ENCODE measurements at regions not wholly inside any gene's neighbourhood (a gene's known extent, or its start where the extent isn't known, plus 50 kb on each side); places are given as distances from the start of the nearest gene placed in this dataset.

DNA sequence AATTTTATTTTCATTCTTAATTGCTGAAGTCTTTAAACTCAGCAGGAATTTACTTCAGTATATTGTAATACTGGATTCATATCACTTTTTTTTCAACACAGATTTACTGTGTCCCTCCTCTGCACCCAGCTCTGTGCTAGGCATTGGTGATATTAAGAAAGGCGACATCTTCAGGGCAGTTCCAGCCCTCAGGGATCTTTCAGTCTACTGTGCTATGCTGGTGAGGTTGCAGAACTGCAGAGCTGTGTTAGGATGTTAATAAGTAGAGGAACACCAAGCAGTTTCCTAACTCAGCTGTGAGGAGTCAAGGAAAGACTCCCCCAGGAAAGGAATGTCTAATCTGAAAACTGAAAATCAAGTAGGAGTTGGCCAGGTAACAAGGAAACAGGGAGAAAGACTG lies 158.2 kb upstream of the NPY start:
- 46% methylated on average over 1 of the region's 1 CpG for whole genome bisulfite sequencing (ENCODE audit: low lambda C conversion rate)
- CTCF ChIA-PET = interaction anchor here (0.6 to 1.5 kb wide), 2 partner anchors 13 to 50 kb away, joined by 3 to 4 read pairs; no protein-coding TSS in a partner anchor
- H3K9me3 ChIP-seq = no peaks in the 10 kb centered on the region
- H3F3A ChIP-seq (replicated peaks; ENCODE audit: insufficient read depth) = no peaks in the 10 kb centered on the region
- H3K4me3 ChIP-seq (ENCODE audit: low read depth in 2 of 2, low read length in 1 of 2) = no peak overlapping the region
- no peak for TF ChIP-seq ELF1 (IDR thresholded peaks at IDR 0.05)
- no peak for TF ChIP-seq RXRA (IDR thresholded peaks at IDR 0.05; ENCODE audit: borderline replicate concordance, low read depth)
- TF ChIP-seq NRF1 (IDR thresholded peaks at IDR 0.05; ENCODE audit: low read depth, low read length) = no peak
- TF ChIP-seq MXI1 (IDR thresholded peaks at IDR 0.05; ENCODE audit: low read depth, low read length) = no peak
- no peak for TF ChIP-seq TEAD4 (IDR thresholded peaks at IDR 0.05; ENCODE audit: borderline replicate concordance, insufficient read depth)
- TF ChIP-seq FOSL2 (IDR thresholded peaks at IDR 0.05; ENCODE audit: borderline replicate concordance, low read depth) = no peak
- TF ChIP-seq USF2 (IDR thresholded peaks at IDR 0.05; ENCODE audit: borderline replicate concordance, low read depth, low read length) = no peak
- TF ChIP-seq, protein P1, sequence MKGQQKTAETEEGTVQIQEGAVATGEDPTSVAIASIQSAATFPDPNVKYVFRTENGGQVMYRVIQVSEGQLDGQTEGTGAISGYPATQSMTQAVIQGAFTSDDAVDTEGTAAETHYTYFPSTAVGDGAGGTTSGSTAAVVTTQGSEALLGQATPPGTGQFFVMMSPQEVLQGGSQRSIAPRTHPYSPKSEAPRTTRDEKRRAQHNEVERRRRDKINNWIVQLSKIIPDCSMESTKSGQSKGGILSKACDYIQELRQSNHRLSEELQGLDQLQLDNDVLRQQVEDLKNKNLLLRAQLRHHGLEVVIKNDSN (IDR thresholded peaks at IDR 0.05; ENCODE audit: borderline replicate concordance, low read depth) = no peak
- no peak for TF ChIP-seq RCOR1 (IDR thresholded peaks at IDR 0.05; ENCODE audit: low read length)
- TF ChIP-seq SIN3A (IDR thresholded peaks at IDR 0.05; ENCODE audit: borderline replicate concordance, low read depth, low read length) = no peak
- TF ChIP-seq FOXJ3 (CRISPR knock-in tag; IDR thresholded peaks at IDR 0.05) = no peak
- TF ChIP-seq FOXM1 (IDR thresholded peaks at IDR 0.05; ENCODE audit: low read depth) = no peak
- no peaks in the 10 kb centered on the region for H3K79me2 ChIP-seq (ENCODE audit: insufficient read depth)
- no peak overlapping the region for H2AFZ ChIP-seq (ENCODE audit: low read depth)
- no peaks in the 10 kb centered on the region for H3K27me3 ChIP-seq (ENCODE audit: insufficient read depth)
- peaks cover 0 to 4% of the 10 kb centered on the region in 2 experiments; a peak in 1 of 4 replicates for H3K4me1 ChIP-seq (ENCODE audit: control insufficient read depth in 1 of 2, insufficient read depth in 2 of 2, low read depth in 1 of 2, low read length in 1 of 2)
- no peak overlapping the region for H3K27ac ChIP-seq (ENCODE audit: low read depth in 2 of 2, low read length in 1 of 2)
- no peaks in the 10 kb centered on the region for H4K20me1 ChIP-seq (ENCODE audit: insufficient read depth)
- H3K4me2 ChIP-seq = no peak overlapping the region
- H3K9ac ChIP-seq = no peak overlapping the region
- H3K9me2 ChIP-seq = no peaks in the 10 kb centered on the region
- no peak for DNase-seq
- H3K36me3 ChIP-seq (replicated peaks in 1 of 2; ENCODE audit: control insufficient read depth in 1 of 2, insufficient read depth in 2 of 2, low read length in 1 of 2) = no peaks in the 10 kb centered on the region
- POLR2A ChIA-PET = no interaction called here

GRCh38 chr7:24127930-24128329 lies 156.1 kb upstream of the NPY start:
- no peak overlapping the region for H3K4me3 ChIP-seq (ENCODE audit: low read depth in 2 of 2, low read length in 1 of 2)
- ChIA-PET CTCF (no interaction called here), POLR2A (no interaction called here)
- peaks cover 3% of the 10 kb centered on the region; the same call in 1 of the 2 replicates for H3K9me2 ChIP-seq
- no peaks in the 10 kb centered on the region for H3K36me3 ChIP-seq (replicated peaks in 1 of 2; ENCODE audit: control insufficient read depth in 1 of 2, insufficient read depth in 2 of 2, low read length in 1 of 2)
- TF ChIP-seq IRF3 (IDR thresholded peaks at IDR 0.05; ENCODE audit: low read depth, low read length) (no peak), MEF2A (IDR thresholded peaks at IDR 0.05; ENCODE audit: borderline replicate concordance, low read depth) (no peak), MXI1 (IDR thresholded peaks at IDR 0.05; ENCODE audit: low read depth, low read length) (no peak), CHD2 (IDR thresholded peaks at IDR 0.05; ENCODE audit: low read length, partially characterized antibody) (no peak), EZH2phosphoT487 (IDR thresholded peaks at IDR 0.05; ENCODE audit: borderline replicate concordance, low read depth) (no peak)
- no peak for DNase-seq
- H3K27ac ChIP-seq (ENCODE audit: low read depth in 2 of 2, low read length in 1 of 2) = no peak overlapping the region
- H3K79me2 ChIP-seq (ENCODE audit: insufficient read depth) = no peaks in the 10 kb centered on the region
- 64% methylated on average over 3 of the region's 3 CpGs for WGBS (ENCODE audit: low lambda C conversion rate)
- no peaks in the 10 kb centered on the region for H3K27me3 ChIP-seq (ENCODE audit: insufficient read depth)
- peaks cover 0 to 4% of the 10 kb centered on the region in 2 experiments; a peak in 1 of 4 replicates for H3K4me1 ChIP-seq (ENCODE audit: control insufficient read depth in 1 of 2, insufficient read depth in 2 of 2, low read depth in 1 of 2, low read length in 1 of 2)
- H3F3A ChIP-seq (replicated peaks; ENCODE audit: insufficient read depth) = no peaks in the 10 kb centered on the region
- no peaks in the 10 kb centered on the region for H4K20me1 ChIP-seq (ENCODE audit: insufficient read depth)
- H2AFZ ChIP-seq (ENCODE audit: low read depth) = no peak overlapping the region
- H3K9ac ChIP-seq = no peak overlapping the region
- H3K4me2 ChIP-seq = no peak overlapping the region
- no peaks in the 10 kb centered on the region for H3K9me3 ChIP-seq

All from SK-N-SH (cell line).